Activated CD8-positive, alpha-beta memory T cell treated with anti-CD3 and anti-CD28 coated beads, Interleukin-2, amount 50 U/mL, for 24 hours (primary cell): ENCODE measurements at regions not wholly inside any gene's neighbourhood (a gene's known extent, or its start where the extent isn't known, plus 50 kb on each side); places are given as distances from the start of the nearest gene placed in this dataset.

Experiments used
- DNase-seq: peaks from one replicate; pipeline ENCODE4 v3.0.0-alpha.2; 2020; ENCODE audit errors: extremely low read depth

DNA sequence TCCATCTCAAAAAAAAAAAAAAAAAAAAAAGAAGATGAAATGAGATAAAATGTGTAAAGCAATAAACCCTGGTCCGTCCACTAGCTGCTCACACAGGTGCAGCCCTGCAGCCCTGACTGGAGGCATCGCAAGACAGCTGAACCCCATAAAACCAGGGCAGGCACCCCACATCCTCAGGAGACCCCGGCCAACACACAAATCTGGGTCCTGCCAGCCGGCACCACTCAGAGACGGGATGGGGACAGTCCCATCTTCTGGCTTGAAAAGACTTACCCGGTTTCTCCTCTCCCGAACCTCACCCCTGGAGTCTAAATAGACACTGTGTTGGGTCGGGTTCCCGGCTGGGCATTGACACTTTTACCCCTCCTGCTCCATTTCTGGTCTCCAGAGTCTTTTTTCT, 52.7 kb upstream of the TNRC6C start:
- no peak for DNase-seq

- no peak for DNase-seq
These were observed 52.1 kb upstream of the TNRC6C start for GRCh38 chr17:77906377-77906871.

- DNase-seq, result no peak
These were observed 50.7 kb upstream of the TNRC6C start for GRCh38 chr17:77907497-77908461.

- DNase-seq, result no peak
These were observed 50.0 kb upstream of the TNRC6C start for GRCh38 chr17:77908501-77908900.
